ENCODE measurements at regions not wholly inside any gene's neighbourhood (a gene's known extent, or its start where the extent isn't known, plus 50 kb on each side); places are given as distances from the start of the nearest gene placed in this dataset.
"Not testable (repeated sequence)": the region's sequence is repeated elsewhere in the genome, so short reads cannot be mapped to it uniquely, and the experiment has no call there.

DNA sequence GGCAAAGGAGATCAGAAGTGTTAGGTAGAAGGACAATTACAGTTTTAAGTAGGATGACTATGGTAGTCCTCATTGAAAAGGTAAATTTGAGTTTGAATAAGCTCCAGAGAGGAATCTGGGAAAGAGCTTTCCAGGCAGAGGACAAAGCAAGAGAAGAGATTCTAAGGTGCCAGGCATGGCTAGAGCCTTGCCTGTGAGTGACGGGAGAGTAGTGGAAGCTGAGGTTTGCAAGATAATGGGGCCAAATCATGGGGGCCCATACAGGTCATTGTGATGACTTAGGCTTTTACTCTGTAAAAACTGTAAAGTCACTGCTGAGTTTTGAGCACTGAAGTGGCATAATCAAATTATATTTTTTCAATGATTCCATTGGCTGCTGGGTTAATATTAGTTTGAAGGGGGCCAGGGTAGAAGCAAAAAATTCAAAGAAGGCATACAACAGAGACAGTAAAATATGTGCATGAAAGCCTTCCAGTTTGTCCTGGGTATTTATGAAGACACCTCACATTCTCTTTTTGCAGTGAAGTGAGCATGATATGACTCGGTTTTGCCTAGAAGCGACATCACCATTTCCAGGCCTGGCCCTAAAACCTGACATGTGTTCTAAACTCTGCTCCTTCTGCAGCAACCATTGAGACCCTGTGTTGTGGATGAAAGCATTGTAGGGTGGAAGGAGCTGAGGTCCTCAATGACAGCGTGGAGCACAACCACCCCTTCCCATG is 279.8 kb upstream of the TNC start:
- no peak for DNase-seq (ENCODE audit: extremely low read depth in 1 of 2, low read depth in 1 of 2)

DNA sequence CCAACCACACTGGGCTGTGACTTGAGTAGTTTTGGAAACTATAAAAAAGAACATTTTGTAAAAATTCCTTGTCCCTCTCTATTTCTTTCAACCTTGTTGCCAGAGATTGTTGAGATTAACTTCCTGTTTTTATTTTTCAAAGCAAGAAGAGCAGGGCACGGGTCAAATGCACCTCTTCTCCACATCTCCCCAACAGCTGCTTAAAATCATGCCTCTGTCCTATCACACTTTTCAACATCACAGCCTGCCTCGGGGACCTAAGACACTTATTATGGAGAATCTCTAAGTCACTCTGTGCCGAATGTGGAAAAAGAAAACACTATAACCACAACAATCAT is 280.3 kb upstream of the TNC start:
- no peak for DNase-seq (ENCODE audit: extremely low read depth in 1 of 2, low read depth in 1 of 2)

DNA sequence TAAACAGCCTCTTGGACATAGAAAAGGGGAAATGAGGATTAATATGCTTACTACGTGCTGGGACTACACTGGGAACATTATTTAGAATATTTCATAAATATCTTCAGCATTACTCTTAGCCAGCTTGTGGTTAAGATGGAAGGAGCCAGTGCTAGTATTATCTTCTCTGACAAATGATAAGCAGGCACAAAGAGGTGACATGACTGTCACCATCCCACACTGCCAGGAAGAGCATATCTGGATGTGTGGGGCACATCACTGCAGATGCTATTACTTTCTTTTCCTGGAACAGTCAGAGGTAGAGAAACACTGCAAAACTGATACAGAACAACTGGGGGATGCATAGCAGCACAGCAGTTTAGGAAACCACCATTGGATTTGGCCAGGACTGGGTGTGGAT is 281.0 kb upstream of the TNC start:
- DNase-seq (ENCODE audit: extremely low read depth in 1 of 2, low read depth in 1 of 2): no peak

DNA sequence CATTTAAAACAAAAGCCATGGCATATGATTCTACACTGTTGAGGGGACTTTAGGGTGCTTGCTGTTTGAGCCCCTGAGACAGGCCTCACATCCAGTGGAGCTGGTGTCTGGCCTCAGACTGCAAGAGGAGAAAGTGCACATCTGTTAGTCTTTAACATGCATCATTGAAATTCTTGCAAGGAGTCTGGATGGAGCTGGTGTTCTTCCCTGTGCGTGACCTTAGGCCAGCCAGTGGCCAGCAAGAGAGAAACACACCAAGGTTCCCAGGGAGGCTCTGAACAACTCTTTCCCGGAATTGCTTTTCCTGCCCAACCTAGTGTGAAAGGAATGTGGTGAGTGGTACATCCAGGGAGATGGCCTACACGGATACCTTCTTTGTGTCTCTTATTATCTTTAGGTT is 282.8 kb upstream of the TNC start:
- DNase-seq (ENCODE audit: extremely low read depth in 1 of 2, low read depth in 1 of 2): no peak

DNA sequence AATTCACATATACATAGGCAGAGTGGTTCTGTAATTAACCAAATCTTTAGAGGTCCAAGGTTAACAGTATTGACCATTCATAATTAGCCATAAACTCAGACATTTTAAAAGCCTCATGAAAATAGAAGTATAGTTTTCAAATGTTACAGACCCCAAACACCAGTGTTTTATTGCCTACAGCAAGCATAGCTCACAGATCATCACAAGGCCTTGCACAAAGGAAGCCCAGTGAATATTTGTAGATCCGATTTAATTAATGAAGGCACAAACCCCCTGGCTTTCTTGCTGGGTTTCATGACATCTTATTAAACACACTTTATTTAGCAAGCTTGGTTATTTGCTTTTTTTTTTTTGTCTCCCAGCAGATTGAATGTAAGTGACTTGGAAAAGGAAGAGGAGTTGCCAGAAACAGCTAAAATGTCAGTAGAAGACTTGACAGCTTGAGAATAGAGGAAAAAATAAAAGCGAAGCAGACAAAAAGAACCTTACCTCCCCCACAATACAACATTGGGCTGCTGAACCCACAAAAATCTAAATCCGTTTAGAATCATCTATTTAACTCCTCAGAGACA is 283.9 kb upstream of the TNC start:
- DNase-seq (ENCODE audit: extremely low read depth in 1 of 2, low read depth in 1 of 2): no peak

DNA sequence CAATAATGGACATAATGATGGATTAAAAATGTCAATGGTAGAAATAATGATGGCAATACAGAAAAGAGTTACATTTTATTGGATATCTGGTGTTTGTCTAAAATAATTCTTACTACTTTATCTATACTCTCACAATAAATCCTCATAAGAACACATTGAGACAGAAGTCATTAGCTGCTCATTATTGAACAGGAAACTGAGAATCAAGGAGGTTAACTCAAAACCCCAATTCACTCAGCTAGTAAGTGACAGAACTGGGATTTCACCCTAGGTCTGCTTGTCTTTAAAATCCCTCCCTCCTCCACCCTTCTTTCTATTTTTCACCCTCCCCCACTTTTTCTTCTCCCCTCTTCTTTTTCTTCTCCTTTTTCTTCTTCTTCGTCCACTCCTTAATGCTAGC is 285.8 kb upstream of the TNC start:
- DNase-seq (ENCODE audit: extremely low read depth in 1 of 2, low read depth in 1 of 2): no peak

DNA sequence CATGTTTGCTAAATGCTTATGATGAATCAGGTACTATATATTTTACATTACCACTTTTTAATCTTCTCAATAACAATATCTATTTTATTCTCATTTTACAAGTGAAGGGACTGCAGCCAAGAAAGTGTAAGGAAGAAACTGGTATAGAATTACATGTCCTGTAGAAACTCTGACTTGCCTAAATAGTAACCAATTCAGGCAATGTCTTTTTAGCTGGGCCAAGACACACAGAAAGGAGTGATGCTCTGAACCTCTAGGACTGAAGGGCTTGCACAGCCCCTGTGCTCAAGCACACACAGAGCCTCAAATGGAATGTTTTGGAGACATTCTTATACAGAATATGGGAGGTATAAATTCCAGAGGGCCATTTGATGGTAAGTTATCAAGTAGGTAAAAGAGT is 286.4 kb upstream of the TNC start:
- no peak for DNase-seq (ENCODE audit: extremely low read depth in 1 of 2, low read depth in 1 of 2)

DNA sequence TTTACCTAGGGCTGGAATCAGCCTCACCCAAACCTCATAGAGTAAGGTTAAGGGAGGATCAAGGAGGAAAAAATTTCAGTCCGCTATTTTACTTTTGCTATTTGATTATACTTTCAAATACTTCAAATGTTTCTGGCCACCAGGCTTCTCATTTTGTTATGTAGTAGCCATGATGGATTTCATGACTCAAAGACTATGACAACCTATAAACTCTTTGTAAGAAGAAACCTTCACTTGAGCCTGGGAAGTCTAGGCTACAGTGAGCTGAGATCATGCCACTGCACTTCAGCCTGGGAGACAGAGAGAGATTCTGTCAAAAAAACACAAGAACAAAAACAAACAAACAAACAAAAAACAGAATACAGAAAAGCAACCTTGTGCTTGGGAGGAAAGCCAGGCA is 293.6 kb upstream of the TNC start:
- no peak for DNase-seq (ENCODE audit: extremely low read depth in 1 of 2, low read depth in 1 of 2)

DNA sequence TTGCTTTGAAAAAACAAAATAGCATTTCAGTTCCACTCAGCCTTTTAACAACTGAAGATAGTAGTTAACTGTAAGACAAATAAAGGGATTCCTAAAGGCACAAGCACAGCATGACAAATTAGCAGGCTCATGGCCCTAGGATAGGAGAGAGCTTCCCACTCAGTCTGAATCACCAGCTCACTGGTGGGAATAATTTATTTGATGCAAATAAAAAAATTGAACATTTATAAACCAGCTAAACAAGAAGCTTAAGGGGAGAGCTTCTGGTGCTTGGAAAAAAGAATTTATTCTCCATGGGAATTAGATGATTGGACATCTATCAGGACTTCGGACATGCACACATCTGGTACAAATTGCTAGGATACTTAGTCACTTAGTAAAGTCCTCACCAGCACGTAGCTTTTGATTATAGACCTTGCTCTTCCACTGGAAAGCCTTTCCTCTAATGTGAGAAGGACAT is 294.1 kb upstream of the TNC start:
- DNase-seq (ENCODE audit: extremely low read depth in 1 of 2, low read depth in 1 of 2): no peak

DNA sequence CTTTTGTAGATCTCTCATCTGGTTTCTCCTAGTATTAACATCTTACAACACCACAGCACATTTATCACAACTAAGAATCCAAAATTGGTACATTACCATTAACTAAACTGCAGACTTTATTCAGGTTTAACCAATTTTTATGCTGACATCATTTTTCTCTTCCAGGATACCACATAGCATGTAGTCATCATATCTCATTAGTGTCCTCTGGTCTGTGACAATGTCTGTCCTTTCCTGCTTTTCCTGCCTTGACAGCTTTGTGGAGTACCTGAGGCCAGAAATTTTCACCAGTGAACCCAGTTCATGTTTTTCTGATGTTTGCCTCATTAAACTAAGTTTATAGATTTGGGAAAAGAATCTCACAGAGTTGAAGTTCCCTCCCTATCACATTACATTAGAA is 294.7 kb upstream of the TNC start:
- DNase-seq (ENCODE audit: extremely low read depth in 1 of 2, low read depth in 1 of 2): no peak

DNA sequence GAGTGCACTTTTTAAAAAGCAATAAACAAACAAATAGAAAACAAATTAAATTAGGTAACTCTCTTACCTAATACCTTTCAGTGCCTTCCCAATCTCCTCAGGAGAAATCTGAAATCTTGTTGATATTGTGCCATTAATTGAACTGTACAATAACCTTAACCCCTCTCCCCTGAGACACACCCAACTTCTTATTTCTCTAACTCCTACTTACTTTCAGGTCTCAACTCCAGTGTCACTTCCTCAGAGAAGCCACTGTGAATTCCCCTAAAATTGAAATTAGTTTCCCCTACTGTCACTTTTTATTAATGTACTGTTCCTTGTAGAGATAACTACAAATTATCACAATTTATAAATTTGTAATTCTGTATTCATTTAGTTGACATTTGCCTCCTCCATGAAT is 295.3 kb upstream of the TNC start:
- DNase-seq (ENCODE audit: extremely low read depth in 1 of 2, low read depth in 1 of 2): no peak

DNA sequence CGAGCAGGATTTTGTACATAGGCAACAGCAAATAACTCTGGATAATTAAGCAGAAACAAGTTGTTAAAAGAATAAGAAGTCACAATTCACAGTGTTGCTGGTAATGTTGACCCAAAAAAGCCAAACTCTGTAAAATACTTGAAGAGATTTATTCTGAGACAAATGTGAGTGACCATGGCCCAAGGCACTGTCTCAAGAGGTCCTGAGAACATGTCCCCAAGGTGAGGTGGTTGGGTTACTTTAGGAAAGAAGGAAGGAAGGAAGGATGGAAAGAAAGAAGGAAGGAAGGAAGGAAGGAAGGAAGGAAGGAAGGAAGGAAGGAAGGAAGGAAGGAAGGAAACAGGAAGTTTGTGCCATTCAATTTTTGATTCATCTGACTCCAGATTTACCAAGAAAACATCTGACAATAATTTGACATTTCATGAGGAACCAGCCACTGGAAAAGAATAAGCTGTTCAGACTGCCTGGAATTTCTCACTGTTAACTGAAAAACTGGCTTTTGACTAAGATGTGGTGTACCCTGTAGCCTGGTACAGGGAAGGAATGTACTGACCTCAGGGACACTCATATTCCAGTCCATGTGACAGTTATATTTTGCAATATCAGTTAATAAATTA is 295.9 kb upstream of the TNC start:
- DNase-seq (ENCODE audit: extremely low read depth in 1 of 2, low read depth in 1 of 2): no peak

DNA sequence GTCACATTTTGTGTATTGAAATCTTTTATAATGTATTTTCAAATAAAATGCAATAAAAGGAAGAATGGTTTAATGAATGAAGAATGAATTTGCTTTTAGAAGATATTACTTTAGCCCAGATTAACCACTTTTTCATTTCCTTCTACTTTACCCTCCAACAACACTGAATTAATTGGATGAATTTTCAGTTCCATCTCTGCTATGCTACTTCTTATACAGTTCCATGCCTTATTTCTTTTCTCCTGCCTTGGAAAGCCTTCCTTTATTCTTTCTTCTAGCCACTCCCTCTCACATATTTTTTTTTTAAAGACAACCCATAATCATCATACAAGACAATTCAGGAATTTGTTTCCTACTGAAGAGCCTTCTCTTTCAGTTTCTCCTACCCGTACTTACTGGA is 296.6 kb upstream of the TNC start:
- no peak for DNase-seq (ENCODE audit: extremely low read depth in 1 of 2, low read depth in 1 of 2)

DNA sequence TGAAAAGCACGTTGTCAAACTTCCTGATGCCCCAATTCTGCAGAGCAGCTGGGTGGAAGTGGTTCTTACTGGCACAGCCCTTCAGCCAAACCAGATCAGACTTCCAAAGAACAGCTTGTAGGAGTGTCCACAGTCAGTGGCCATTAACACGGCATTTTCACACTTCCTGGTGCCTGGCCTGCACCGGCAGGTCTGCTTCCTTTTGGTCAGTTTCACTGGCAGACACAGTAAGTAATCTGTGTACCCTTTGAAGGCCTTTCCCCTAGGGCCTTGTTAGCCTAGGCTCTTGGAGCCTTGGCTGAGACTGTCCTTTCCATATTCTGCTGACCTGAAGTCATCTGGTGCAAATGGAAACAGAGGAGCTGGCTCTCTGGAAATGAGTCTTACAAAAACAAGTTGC is 297.5 kb upstream of the TNC start:
- DNase-seq (ENCODE audit: extremely low read depth in 1 of 2, low read depth in 1 of 2): no peak

DNA sequence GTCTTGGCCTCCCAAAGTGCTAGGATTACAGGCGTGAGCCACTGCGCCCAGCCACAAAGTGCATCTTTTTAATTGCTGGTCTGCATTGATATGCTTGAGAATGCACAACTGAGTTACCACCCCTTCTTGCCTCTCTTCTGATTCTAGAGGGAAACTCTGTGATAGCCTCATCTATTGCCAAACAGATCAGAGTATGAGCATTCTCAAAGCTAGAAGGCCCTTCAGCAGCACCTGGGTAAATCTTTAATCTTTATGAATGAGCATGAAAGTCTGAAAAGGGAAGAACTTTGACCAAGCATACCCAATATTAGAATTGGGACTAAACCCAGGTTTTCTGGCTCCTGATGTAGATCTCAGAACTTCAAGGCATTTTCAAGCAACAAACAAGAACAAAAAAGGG is 298.3 kb upstream of the TNC start:
- no peak for DNase-seq (ENCODE audit: extremely low read depth in 1 of 2, low read depth in 1 of 2)

DNA sequence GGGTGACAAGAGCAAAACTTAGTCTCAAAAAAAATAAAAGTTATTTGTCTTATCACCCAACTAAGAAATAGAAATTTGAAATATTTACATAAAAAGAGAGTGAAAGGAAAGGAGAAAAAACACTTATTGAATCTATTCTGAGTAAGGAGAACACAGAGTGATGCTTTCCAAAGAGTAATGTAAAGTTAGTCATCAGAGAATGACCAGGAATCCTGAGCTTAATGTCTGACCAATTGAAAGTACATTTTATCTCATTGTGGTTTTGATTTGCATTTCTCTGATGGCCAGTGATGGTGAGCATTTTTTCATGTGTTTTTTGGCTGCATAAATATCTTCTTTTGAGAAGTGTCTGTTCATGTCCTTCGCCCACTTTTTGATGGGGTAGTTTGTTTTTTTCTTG is 300.2 kb upstream of the TNC start:
- not testable (repeated sequence) for DNase-seq (ENCODE audit: extremely low read depth in 1 of 2, low read depth in 1 of 2)

DNA sequence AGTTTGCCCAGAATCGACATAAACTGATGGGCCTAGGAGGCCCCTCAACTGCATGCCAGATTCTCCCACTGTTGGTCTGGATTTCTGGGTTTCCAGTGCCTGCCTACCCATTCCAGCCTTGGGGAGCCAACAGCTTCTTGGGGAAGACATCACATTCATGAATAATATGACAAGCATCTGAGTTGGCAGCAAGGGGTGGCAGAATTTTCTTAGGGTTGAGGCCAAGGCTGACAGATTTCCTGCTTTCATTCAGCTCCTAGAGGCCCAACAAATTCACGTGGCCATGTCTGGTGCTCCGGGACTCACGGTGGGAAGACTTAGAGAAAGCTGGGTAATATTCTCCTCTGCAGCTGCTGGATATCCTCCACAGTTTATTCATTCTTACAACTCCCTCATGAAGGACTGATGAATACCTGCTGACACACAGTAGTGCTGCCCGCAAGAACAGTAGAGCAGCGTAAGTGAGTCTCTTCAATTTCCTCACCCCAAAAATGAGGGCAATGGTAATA is 305.0 kb upstream of the TNC start:
- DNase-seq (ENCODE audit: extremely low read depth in 1 of 2, low read depth in 1 of 2): no peak

DNA sequence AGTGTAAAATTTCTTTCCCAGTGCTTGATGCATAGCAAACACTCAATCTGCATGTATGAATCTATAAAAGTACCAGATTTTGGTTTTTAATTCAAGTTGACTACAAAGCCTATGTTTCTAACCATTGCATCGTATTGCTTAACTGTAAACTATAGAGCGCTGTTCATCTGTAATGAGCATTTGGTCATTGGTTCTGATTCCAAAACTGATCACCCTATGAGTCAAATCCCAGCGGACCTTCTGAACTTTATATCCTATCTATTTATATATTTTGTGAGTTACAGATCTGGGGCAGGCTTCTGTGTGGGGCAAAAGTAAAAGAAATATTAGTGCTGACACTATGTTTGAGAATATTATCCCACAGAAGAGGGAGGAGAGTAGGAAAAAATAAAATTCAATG is 305.7 kb upstream of the TNC start:
- no peak for DNase-seq (ENCODE audit: extremely low read depth in 1 of 2, low read depth in 1 of 2)

DNA sequence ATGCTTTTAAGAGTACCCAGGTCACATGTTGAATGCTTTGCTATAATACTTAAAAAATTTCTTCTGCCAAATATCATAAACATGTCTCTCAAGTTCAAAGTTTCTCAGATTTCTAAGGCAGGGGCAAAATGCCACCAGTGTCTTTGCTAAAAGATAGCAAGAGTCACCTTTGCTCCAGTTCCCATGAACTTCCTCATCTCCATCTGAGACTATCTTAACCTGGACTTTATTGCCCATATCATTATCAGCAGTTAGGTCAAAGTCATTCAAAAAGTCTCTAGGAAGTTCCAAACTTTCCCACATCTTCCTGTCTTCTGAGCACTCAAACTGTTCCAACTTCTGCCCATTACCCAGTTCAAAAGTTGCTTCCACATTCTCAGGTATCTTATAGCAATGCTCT is 307.6 kb upstream of the TNC start:
- no peak for DNase-seq (ENCODE audit: extremely low read depth in 1 of 2, low read depth in 1 of 2)

DNA sequence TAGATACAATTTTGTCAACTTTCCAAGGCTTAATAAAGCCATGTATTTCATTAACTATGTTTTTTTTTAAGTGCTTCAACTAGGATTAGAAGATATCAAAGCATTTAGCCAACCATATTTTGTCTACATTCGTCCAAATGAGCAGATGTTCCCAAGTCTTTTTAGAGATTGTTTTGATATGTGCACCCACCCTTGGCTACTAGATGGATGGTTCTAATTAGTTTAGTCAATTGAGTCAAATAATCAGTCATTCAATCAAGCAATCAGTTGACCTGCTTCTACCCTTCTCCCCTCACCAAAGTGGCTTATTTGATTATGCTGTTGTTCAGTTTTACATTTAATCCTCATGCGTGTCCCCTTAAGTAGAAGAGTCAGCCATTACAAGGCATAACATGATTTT is 319.5 kb upstream of the TNC start:
- no peak for DNase-seq (ENCODE audit: extremely low read depth in 1 of 2, low read depth in 1 of 2)

DNA sequence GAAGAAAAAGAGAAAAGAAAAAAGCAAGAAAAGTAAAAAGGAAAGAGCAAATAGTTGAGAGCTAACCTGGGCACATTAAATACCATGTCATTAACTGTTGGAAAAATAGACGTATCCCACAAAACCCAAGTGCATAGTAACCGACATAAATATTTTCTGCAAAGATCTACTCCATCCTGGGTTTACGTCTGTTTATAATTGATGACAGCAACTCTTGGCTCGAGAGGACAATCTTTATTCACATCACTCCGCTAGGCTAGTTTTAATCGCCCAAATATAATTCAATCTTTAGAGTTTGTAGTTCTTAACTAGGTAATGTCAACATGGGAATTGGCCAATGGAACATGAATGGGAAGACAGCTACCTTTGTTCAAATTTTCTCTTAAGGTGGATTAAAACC is 321.7 kb upstream of the TNC start:
- DNase-seq (ENCODE audit: extremely low read depth in 1 of 2, low read depth in 1 of 2): no peak

DNA sequence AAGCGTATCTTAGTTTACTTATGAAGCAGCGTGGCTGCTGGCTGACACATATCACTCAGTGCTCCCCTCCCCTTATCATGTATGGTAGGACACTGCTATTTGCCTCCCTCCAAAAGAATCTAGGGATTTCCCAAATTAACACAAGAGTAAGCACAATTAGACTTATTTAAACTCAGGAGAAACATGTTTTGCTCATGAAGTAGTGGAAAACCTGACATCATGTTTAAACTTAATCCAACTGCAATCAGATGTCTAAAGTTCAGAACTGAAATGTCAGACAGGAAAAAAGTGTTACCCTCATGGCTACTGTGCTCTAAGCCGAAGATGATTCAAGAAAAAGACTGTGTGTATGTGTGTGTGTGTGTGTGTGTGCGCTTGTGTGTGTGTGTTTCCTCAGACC is 324.1 kb upstream of the TNC start:
- DNase-seq (ENCODE audit: extremely low read depth in 1 of 2, low read depth in 1 of 2): no peak

DNA sequence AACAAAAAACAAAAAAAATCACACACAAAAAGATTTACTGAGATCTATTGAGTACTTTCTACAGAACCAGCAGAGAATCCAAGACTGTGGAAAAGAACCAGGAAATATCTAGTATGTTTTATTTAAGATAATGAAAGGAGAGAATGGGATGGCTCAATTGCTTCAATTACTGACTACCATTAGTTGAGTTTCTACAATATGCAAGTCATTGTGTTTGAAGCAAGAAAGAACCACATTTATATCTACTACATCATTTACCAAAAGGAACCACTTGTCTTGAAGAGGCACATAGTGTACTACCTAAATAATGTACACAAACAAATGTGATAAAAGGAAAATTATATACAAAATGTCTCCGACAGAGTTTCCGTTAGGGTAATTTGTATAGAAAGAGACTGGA is 325.9 kb upstream of the TNC start:
- DNase-seq (ENCODE audit: extremely low read depth in 1 of 2, low read depth in 1 of 2): no peak

Measured in stimulated activated CD8-positive, alpha-beta memory T cell treated with anti-CD3 and anti-CD28 coated beads, Interleukin-7, amount 100 ng/mL, for 48 hours (primary cell).